Stimulated activated CD4-positive, alpha-beta T cell treated with anti-CD3 and anti-CD28 coated beads, Interleukin-4, amount 100 ng/mL, for 4 hours (primary cell): ENCODE measurements at regions not wholly inside any gene's neighbourhood (a gene's known extent, or its start where the extent isn't known, plus 50 kb on each side); places are given as distances from the start of the nearest gene placed in this dataset.

Source experiments
- DNase-seq, 2 experiments: peaks; one replicate each; pipeline ENCODE4 v3.0.0-alpha.2; 2020

DNA sequence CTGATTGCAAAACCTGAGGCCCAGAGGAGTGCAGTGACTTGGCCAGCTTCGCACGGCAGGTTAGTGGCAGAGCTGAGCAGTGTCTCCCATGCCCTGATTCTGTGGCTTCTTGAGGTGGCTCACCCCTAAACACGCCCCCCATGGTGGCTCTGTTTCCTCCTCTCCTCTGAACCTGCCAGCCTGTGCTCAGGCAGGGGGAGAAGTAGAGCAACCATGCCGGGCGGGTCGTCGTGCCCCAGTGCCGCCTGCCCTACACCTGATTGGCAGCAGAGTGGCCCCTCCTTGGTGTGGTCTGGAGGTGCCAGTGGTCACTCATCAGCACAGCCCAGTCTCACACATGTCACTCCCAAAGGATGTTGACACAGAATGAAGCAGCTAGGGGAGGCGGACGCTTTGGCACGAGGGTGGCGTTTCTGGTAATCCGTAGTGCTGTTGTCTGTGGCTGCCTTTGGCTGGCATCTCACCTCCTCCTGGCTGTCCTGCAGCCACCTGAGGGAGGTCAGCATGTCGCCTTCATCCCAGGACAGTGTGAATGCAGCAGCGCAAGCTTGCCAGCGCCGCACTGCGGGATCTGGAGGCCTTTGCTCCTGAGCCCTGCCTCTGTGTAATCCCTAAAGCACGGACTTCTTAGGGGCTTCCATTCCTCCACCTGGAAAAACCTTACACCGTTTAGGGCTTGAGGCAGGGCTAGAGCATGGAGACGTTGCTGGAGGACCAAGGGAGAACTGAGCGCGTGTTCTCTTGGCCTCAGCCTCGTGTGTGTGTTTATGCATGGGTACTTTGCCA lies 294.7 kb downstream of the SEC14L1 start:
- DNase-seq = no peak

- no peak for DNase-seq
These were observed 295.3 kb downstream of the SEC14L1 start for GRCh38 chr17:77436058-77436442.

DNA sequence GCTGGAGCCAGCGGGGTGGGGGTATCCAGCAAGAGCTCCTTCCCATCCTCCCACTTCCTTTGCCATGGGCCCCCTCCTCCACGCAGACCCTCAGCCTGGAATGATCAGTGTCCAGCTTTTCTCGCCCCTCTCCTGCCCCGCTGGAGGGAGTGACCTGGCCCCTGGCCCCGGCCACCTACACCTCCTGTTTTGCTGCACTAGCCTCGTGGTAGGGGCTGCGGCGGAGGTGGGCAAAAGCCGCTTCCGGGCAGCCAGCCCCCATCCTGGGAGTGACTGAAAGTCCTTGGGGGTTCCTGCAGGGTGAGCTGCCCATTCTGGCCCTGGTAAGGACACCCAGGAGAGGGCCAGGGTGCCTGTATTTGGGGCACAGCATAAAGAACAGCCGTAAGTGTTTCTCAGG lies 295.7 kb downstream of the SEC14L1 start:
- no peak for DNase-seq

GRCh38 chr17:77437017-77437416 lies 296.2 kb downstream of the SEC14L1 start:
- no peak for DNase-seq

- no peak for DNase-seq
These were observed 297.0 kb downstream of the SEC14L1 start for GRCh38 chr17:77437747-77438146.

DNA sequence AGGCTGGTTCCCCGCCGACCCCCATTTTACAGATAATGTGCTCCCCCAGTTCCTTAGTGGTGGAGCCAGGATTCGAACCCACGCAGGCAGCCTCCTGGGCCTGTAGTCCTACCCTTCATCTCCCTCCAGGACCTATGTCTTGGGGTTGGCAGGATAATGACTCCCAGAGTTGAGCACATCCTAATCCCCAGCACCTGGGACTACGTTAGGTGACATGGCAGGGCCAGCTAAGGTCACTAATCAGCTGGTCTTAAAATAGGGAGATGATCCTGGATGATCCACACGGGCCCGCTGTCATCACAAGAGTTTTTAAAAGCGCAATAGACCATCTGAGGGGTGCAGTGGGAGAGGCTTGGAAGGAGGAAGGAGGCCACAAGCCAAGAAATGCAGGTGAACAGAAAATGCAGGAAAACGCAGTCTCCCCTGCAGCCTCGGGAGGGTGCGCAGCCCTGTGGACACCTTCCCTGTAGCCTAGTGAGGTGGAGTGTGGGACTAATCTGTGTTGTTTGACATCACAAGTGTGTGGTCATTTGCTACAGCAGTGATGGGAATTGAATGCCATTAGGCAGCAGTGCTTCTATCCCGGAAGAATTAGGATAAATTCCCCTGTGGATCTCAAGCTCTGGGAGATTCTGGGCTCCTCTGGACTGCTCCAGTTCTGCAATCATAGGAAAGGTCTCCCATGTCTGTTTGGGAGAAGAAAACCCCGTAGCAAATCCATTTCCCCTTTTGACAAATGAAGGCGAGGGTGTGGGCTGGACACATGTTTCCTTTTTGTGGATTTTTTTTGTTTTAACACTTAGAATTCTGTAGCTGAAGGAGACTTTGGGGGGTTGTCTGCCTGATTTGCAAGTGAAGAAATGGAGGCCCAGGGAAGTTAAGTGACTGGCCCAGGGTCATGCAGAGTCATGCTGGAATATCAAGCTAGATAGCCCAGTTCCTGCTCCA lies 297.7 kb downstream of the SEC14L1 start:
- DNase-seq = no peak

GRCh38 chr17:77439189-77440018 lies 298.6 kb downstream of the SEC14L1 start:
- no peak for DNase-seq

DNA sequence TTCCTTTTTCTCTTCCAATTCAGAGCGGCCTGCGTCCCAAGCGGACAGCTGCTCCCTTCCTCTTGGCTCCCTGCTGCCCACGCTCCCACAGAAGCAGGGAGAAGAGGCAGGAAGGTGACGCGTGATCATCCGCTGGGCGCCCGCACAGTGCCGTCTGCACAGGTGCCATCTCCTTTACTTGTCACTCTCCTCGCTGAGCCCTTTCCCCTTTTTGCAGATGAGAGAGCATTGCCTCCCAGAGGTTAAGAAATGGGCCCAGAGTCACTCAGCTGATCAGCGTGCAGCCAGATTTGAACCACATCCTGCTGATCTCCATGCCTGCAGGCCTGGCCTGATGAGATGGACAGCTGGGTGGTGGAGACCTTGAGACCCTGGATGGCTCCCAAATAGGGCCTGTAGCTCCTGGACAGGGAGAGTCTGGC lies 299.8 kb downstream of the SEC14L1 start:
- DNase-seq = no peak

DNA sequence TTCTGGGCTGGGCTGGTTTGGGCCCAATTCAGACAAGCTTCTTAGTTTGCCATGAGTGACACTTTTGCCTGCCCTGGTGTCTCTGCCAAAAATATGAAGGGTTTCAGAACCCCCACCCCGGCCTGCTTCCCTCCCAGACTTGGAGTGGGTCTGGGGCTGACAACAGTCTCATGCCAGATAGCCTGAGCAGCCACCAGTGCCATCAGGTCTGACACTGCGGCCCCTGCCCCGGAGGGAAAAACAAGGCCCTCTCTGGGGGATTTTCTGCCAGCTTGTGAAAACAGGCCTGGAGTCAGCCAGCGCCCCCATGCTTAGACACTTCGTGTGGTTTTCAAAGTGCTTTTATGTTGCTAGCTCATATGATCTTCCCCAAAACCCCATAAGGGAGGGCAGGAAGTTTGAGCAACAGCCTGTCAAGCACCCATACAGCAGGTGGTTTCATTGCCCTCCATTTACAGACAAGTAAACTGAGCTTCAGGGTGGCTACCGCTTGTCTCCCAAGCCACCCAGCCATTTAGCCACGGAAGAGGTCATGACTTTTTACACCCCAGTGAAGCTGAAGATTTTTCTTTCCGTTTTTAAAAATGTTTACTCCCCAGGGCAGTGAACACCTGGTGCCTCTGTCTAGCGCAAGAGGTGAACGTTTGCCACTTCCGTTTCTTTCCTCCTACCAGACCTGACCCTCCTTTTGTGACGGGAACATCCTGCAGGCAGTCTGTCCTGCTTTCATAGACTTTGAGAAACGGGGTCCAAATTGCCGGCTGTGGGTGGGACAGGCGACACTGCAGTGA lies 300.6 kb downstream of the SEC14L1 start:
- DNase-seq = peak in 1 of 2 experiments; percentile 72

GRCh38 chr17:77441940-77442339 lies 301.2 kb downstream of the SEC14L1 start:
- DNase-seq = peak in 1 of 2 experiments; percentile 65

DNA sequence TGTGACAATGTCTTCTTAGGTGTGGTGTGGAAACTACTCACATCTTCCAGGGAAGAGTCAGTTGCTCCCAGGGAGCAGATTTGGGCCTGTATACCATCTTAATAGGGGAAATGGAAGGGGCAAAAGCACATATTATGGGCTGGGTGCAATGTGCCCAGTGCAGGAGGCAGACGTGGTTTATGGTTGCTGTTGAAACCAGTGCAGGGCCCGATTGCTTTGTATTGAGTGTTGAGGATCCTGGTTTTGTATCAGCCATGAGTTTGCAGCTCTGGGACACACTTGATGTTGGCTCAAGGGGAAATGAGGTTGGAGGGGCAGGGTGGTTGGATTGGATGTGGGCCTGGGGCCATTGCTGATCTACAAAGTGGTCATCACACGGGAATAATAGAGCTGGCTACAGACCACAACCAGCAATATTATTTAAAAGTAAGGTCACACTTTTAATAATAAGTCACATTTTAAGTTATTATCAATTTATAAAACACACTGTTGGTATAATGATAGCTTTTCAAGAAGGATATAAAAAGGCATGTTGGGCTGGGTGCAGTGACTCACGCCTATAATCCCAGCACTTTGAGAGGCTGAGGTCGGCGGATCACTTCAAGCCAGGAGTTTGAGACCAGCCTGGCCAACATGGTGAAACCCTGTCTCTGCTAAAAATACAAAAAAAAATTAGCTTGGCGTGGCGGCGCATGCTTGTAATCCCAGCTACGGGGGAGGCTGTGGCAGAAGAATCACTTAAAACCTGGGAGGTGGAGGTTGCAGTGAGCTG lies 302.4 kb downstream of the SEC14L1 start:
- no peak for DNase-seq

GRCh38 chr17:77443748-77444260 lies 303.0 kb downstream of the SEC14L1 start:
- DNase-seq = no peak

GRCh38 chr17:77444628-77444983 lies 303.8 kb downstream of the SEC14L1 start:
- no peak for DNase-seq

GRCh38 chr17:77444984-77445759 lies 304.4 kb downstream of the SEC14L1 start:
- DNase-seq = peak; percentile 68 to 87

GRCh38 chr17:77445760-77446532 lies 305.2 kb downstream of the SEC14L1 start:
- no peak for DNase-seq

DNA sequence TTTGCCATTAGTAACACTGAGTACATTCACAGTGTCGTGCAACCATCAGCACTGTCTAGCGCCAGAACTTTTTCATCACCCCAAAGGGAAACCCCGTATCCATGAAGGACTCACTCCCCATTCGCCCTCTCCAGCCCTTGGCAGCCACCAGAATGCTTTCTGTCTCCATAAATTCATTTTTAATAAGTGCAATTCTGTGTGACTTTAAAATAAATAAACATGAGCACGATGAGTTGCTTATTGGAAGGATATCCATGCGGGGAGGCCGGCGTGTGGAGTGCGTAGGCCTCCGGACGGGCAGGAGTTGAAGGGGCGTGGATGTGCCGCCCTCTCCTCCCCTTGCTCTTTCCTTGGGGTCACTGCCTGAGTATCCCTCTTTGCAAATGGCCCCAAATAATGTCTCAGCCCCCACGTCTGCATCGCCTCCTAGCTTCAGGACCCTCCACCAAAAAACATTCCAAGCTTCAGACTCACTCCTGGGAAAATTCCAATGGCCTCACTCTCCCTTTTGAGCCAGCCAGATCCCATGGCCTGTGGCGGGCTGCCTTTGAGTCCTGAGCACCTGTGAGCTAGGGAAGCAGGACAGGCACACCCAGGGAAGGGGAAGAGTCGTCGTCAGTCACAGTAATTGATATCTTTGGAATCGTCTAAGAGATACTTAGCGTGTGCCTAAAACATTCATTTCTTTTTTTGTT lies 306.3 kb downstream of the SEC14L1 start:
- DNase-seq = no peak

GRCh38 chr17:77449373-77449907 lies 308.7 kb downstream of the SEC14L1 start:
- DNase-seq = no peak

DNA sequence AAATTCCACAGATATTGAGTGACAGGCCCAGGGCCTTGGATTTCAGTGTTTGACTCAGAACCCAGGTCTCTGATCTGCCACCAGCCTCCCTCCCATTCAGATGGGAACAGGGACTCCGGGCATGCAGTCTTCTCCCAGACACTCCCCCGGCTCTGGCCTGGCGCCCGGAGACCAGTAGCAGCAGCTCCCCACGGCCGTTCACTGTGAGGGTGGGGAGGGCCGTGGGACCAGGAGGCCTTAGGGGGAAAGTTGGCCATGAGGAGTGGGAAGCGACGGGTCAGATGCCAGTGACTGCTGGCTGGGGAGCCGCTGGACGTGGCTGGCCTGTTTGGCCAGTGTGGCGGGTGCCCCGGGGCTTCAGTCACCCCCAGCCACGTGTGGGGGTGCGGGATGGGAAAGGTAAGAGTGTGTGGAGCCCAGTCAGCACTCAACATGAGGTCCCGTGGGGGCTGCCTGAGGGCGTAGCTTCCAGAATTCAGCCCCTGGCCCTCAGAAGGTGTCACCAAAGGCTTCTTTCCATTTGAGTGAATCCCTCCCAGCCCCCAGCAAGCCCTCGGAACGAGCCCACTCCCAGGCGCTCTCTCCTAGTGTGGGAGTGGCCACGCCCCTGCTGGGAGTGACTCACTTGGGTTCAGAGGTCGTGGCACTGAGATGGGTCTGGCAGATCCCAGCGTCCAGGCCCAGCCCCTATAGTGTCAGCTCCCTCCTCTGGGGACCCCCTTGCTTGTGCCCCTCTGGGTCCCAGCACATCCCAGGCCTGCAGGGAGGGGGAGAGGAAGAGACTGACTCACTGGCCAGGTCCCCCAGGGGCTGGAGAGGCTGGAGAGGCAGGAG lies 309.4 kb downstream of the SEC14L1 start:
- DNase-seq = peak; percentile 78
